ENCODE measurements at regions not wholly inside any gene's neighbourhood (a gene's known extent, or its start where the extent isn't known, plus 50 kb on each side); places are given as distances from the start of the nearest gene placed in this dataset.

DNA sequence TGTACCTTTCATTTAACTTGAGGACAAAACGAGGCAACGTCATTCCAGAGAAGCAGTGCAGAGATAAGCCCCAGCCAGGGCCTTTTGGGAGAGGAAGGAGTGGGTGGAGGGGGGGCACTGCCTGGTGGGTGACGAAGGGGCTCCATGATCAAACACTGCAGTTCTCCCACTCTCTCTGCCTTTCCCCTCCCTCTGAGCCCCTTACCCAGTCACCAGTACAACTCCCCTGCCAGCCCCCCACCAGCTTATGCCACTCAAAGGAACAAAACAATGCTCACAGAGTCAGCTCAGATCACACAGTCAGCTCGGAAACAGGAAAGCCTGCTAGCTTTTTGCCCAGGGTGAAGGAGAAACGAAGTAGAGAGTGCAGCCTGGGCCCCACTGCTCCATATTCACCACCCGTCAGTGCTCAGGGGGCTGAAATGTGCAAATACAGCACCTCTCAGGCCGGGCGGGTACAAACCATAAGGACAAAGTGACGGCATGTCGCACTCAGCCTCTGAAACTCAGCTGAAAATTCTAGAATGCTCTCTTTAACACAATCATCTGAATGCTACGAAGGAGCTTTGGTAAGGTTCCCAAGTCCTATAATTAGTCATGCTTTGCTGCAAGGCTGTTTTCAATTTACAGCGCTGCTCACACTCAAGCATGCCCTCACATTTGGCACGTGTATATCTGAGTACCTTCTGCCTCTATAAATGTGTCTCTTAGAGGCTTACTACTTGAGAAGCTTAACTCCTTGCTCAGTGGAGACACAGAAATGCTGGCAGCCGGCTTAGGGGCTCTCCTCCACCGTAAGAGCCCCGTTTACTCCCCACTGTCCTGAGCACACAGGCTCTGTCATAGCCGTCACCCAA lies 65.8 kb upstream of the RAB4A start:
- POLR2A ChIA-PET, result no interaction called here
- CTCF ChIA-PET, result no interaction called here
- no peak for TF ChIP-seq BHLHE40 (IDR thresholded peaks at IDR 0.05; ENCODE audit: borderline replicate concordance)
- TF ChIP-seq SUZ12 (IDR thresholded peaks at IDR 0.05), result no peak
- TF ChIP-seq HDGF (IDR thresholded peaks at IDR 0.05; ENCODE audit: borderline replicate concordance), result no peak
- no peak for TF ChIP-seq L3MBTL2 (conservative IDR thresholded peaks at IDR 0.05)
- TF ChIP-seq FOXK2 (IDR thresholded peaks at IDR 0.05), result no peak
- TF ChIP-seq ARNT (IDR thresholded peaks at IDR 0.05), result no peak
- no peak for TF ChIP-seq CTBP1 (IDR thresholded peaks at IDR 0.05; ENCODE audit: borderline replicate concordance)
- no peak for TF ChIP-seq NFRKB (IDR thresholded peaks at IDR 0.05)
- TF ChIP-seq, protein P1, sequence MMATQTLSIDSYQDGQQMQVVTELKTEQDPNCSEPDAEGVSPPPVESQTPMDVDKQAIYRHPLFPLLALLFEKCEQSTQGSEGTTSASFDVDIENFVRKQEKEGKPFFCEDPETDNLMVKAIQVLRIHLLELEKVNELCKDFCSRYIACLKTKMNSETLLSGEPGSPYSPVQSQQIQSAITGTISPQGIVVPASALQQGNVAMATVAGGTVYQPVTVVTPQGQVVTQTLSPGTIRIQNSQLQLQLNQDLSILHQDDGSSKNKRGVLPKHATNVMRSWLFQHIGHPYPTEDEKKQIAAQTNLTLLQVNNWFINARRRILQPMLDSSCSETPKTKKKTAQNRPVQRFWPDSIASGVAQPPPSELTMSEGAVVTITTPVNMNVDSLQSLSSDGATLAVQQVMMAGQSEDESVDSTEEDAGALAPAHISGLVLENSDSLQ (IDR thresholded peaks at IDR 0.05), result no peak
- TF ChIP-seq LEF1 (IDR thresholded peaks at IDR 0.05; ENCODE audit: borderline replicate concordance), result no peak
- no peak for TF ChIP-seq TARDBP (IDR thresholded peaks at IDR 0.05)
- no peak for DNase-seq (ENCODE audit: extremely low spot score)

DNA sequence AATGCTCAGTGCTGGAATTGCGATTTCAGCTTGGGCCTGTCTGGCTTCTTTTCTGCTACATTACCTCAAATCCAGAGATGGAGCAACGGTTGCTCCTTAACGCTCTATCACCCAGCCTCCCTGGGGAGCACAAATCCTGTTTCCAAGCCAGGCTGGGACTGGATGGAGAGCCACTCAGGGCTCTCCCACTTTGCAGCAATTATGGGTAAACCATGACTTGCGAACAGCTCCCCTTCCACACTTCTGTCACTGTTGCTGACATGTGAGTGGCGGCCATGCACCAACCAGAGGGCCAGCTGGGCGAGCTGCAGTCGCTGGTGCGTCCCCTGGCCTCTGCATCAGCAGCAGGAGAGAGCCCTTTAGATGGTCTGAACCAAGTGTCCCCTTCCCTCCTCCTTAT lies 65.1 kb upstream of the RAB4A start:
- TF ChIP-seq SUZ12 (IDR thresholded peaks at IDR 0.05) (no peak), ZNF384 (IDR thresholded peaks at IDR 0.05) (no peak), FOXK2 (IDR thresholded peaks at IDR 0.05) (no peak), SP1 (IDR thresholded peaks at IDR 0.05) (no peak), FOXA1 (IDR thresholded peaks at IDR 0.05) (no peak), NFRKB (IDR thresholded peaks at IDR 0.05) (no peak), L3MBTL2 (conservative IDR thresholded peaks at IDR 0.05) (no peak)
- POLR2A ChIA-PET, result no interaction called here
- CTCF ChIA-PET, result no interaction called here
- no peak for DNase-seq (ENCODE audit: extremely low spot score)

DNA sequence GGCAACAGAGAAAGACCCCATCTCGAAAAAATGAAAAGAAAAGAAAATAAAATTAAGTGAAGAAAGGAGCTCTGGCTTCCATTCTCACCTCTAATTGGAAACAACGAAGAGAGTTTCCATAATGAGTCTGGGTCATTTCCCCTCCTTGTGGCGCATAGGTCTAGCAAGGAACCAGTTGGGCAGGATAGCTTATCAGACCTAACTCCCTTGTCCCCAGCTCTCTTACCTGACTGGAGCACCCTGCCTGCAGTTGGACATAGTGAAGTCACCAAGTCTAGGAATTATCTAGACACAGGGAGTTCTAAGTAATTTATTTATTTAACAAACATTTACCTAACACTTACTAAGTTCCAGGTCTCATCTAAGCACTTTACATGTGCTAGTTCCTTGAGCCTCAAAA lies 63.0 kb upstream of the RAB4A start:
- CTCF ChIA-PET, result no interaction called here
- TF ChIP-seq ELF4 (IDR thresholded peaks at IDR 0.05) (no peak), NFRKB (IDR thresholded peaks at IDR 0.05) (no peak), FOXK2 (IDR thresholded peaks at IDR 0.05) (no peak), L3MBTL2 (conservative IDR thresholded peaks at IDR 0.05) (no peak), CTBP1 (IDR thresholded peaks at IDR 0.05; ENCODE audit: borderline replicate concordance) (no peak)
- no peak for DNase-seq (ENCODE audit: extremely low spot score)
- POLR2A ChIA-PET, result no interaction called here

DNA sequence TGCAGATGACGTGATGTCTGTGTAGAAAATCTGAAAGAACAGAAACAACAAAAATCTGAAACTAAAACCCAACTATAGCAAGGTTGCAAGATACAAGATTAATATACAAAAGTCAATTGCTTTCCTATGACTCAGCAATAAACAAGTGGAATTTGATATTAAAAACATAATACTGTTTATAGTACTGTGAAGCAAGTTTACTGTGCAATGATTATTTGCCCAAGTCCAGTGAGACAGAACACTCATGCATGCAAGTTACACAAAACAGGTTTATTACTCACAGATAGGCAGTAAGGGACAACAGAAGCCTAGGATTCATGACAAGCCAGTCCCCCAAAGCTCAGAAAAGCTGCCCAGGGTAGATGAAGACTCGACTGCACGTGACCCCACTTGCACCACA lies 62.4 kb upstream of the RAB4A start:
- POLR2A ChIA-PET, result no interaction called here

DNA sequence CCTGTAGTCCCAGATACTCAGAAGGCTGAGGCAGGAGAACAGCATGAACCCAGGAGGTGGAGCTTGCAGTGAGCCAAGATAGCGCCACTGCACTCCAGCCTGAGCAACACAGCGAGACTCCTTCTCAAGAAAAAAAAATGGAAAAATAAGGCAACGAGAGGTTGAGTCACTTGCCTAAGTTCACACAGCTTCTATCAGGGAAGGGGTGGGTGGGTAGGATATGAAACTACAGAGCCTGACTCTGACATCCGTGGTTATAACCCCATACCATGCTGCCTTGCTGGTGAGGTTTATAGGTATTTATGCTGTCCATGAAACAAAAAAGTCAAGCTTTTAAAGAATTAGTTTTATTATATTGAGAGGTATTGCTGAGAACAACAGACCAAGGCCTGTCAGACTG lies 61.5 kb upstream of the RAB4A start:
- POLR2A ChIA-PET, result no interaction called here
- no peak for DNase-seq (ENCODE audit: extremely low spot score)
- CTCF ChIA-PET, result no interaction called here
- TF ChIP-seq SP1 (IDR thresholded peaks at IDR 0.05), result no peak

More for the DNA sequence above, 62.4 kb upstream of the RAB4A start:
- DNase-seq (ENCODE audit: extremely low spot score), result no peak
- CTCF ChIA-PET, result no interaction called here
- TF ChIP-seq FOXA1 (IDR thresholded peaks at IDR 0.05) (no peak), FOXK2 (IDR thresholded peaks at IDR 0.05) (no peak), ZNF384 (IDR thresholded peaks at IDR 0.05) (no peak), FOXM1 (IDR thresholded peaks at IDR 0.05; ENCODE audit: borderline replicate concordance) (no peak), ELF4 (IDR thresholded peaks at IDR 0.05) (no peak), TARDBP (IDR thresholded peaks at IDR 0.05) (no peak), NFRKB (IDR thresholded peaks at IDR 0.05) (no peak), BHLHE40 (IDR thresholded peaks at IDR 0.05; ENCODE audit: borderline replicate concordance) (no peak), ARNT (IDR thresholded peaks at IDR 0.05) (no peak)

DNA sequence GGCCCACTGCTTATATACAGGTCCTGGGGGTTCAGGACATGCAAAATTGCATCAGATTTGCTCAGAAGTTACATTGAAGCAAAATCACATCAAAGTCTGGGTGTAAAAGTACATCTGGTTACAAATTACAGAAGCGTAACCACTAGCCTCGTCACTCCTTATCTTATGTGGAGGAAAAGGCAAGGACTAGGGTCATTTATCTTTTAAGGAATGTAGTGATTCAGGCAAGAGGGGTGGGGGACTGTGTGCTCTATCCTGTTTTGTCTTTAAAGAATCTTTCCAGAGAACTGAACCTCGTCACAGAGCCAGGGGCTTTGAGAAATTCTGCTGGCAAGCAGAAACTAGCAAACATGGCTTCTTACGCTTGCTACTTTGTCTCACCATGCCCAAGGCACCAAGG lies 61.1 kb upstream of the RAB4A start:
- POLR2A ChIA-PET, result no interaction called here
- TF ChIP-seq FOXM1 (IDR thresholded peaks at IDR 0.05; ENCODE audit: borderline replicate concordance) (no peak), LEF1 (IDR thresholded peaks at IDR 0.05; ENCODE audit: borderline replicate concordance) (no peak), SP1 (IDR thresholded peaks at IDR 0.05) (no peak), TARDBP (IDR thresholded peaks at IDR 0.05) (no peak), NFRKB (IDR thresholded peaks at IDR 0.05) (no peak), CTBP1 (IDR thresholded peaks at IDR 0.05; ENCODE audit: borderline replicate concordance) (no peak), BHLHE40 (IDR thresholded peaks at IDR 0.05; ENCODE audit: borderline replicate concordance) (no peak), HDGF (IDR thresholded peaks at IDR 0.05; ENCODE audit: borderline replicate concordance) (no peak), ELF4 (IDR thresholded peaks at IDR 0.05) (no peak), L3MBTL2 (conservative IDR thresholded peaks at IDR 0.05) (no peak), FOXK2 (IDR thresholded peaks at IDR 0.05) (no peak), ZNF384 (IDR thresholded peaks at IDR 0.05) (no peak), ARNT (IDR thresholded peaks at IDR 0.05) (no peak), SUZ12 (IDR thresholded peaks at IDR 0.05) (no peak)
- TF ChIP-seq, protein P1 (IDR thresholded peaks at IDR 0.05), result no peak
- CTCF ChIA-PET, result no interaction called here
- no peak for DNase-seq (ENCODE audit: extremely low spot score)

DNA sequence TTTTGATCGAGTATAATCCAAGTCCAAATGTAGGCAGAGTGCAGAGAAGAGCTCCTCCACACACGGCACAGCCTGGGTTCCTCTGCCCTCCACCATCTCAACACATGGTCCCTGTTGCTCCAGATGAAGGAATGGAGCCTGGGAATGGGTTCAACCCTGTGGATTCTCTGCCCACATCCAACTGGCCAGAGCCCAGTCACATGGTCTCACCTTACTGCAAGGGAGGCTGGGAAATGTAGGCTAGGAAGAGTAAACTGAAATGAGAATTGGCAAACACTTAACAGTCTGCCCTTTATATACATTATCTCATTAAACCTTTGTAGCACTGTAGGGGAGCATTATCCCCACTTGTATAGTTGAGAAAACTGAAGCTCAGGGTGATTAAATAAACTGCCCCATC lies 60.1 kb upstream of the RAB4A start:
- CTCF ChIA-PET, result no interaction called here
- DNase-seq (ENCODE audit: extremely low spot score), result no peak
- POLR2A ChIA-PET, result no interaction called here
- no peak for TF ChIP-seq SUZ12 (IDR thresholded peaks at IDR 0.05)
- no peak for TF ChIP-seq ELF4 (IDR thresholded peaks at IDR 0.05)
- no peak for TF ChIP-seq FOXK2 (IDR thresholded peaks at IDR 0.05)
- TF ChIP-seq TARDBP (IDR thresholded peaks at IDR 0.05), result no peak
- TF ChIP-seq L3MBTL2 (conservative IDR thresholded peaks at IDR 0.05), result no peak
- no peak for TF ChIP-seq BHLHE40 (IDR thresholded peaks at IDR 0.05; ENCODE audit: borderline replicate concordance)
- no peak for TF ChIP-seq CTBP1 (IDR thresholded peaks at IDR 0.05; ENCODE audit: borderline replicate concordance)
- TF ChIP-seq NFRKB (IDR thresholded peaks at IDR 0.05), result no peak
